ENCODE measurements at regions not wholly inside any gene's neighbourhood (a gene's known extent, or its start where the extent isn't known, plus 50 kb on each side); places are given as distances from the start of the nearest gene placed in this dataset.

- Mint-ChIP-seq H3K27ac (no peak overlapping the region), H3K4me3 (no peak overlapping the region), H3K9me3 (ENCODE audit: insufficient read depth) (no peaks in the 10 kb centered on the region), H3K27me3 (no peaks in the 10 kb centered on the region), H3K4me1 (no peaks in the 10 kb centered on the region)
- intact Hi-C loops (cut with micrococcal nuclease), result no loop called here
- Histone ChIP-seq H3K9ac (ENCODE audit: low read length) (no peak overlapping the region), H3K4me1 (ENCODE audit: control insufficient read depth in 2 of 2, insufficient read depth in 2 of 2, low read length in 2 of 2) (no peaks in the 10 kb centered on the region), H3K4me3 (ENCODE audit: control extremely low read depth in 1 of 5, extremely low read depth in 1 of 5, insufficient read depth in 1 of 5, low read depth in 2 of 5, low read length in 4 of 5) (no peak overlapping the region), H3K27me3 (replicated peaks in 1 of 4; ENCODE audit: control extremely low read depth in 1 of 4, control insufficient read depth in 3 of 4, insufficient read depth in 4 of 4, low read length in 3 of 4) (no peaks in the 10 kb centered on the region), H2AFZ (ENCODE audit: insufficient read depth, low read depth, low read length, poor library complexity, severe bottlenecking) (no peak overlapping the region), H3K27ac (ENCODE audit: low read length in 2 of 2) (no peak overlapping the region), H3K36me3 (replicated peaks in 1 of 2; ENCODE audit: control extremely low read depth in 1 of 2, control insufficient read depth in 1 of 2, extremely low read depth in 1 of 2, insufficient read depth in 2 of 2, low read length in 1 of 2) (no peaks in the 10 kb centered on the region), H3K9me3 (ENCODE audit: control extremely low read depth in 1 of 3, control insufficient read depth in 2 of 3, insufficient read depth in 1 of 3, low read length in 2 of 3) (no peaks in the 10 kb centered on the region), H3K4me2 (replicated peaks; ENCODE audit: low read depth, low read length, poor library complexity, severe bottlenecking) (no peak overlapping the region), H3K79me2 (ENCODE audit: control insufficient read depth, insufficient read depth, low read length) (no peaks in the 10 kb centered on the region), H4K20me1 (ENCODE audit: control insufficient read depth, insufficient read depth, low read length, poor library complexity, severe bottlenecking) (no peaks in the 10 kb centered on the region)
- TF ChIP-seq CTCF (IDR thresholded peaks at IDR 0.05) (no peak), EZH2 (IDR thresholded peaks at IDR 0.05; ENCODE audit: borderline replicate concordance, insufficient read depth, low read depth, low read length, poor library complexity, severe bottlenecking) (no peak)
- POLR2A ChIA-PET, result no interaction called here
- DNase-seq (no peak), ATAC-seq (ENCODE audit: low read depth) (no peak)
- WGBS (ENCODE audit: insufficient coverage), result 75% methylated on average over 2 of the region's 3 CpGs
- CTCF ChIA-PET, result no interaction called here
Measured at GRCh38 chr14:62308316-62308715, 546.1 kb downstream of the SNAPC1 start.

- ATAC-seq (ENCODE audit: low read depth), result no peak
- Histone ChIP-seq H3K27ac (ENCODE audit: low read length in 2 of 2) (no peak overlapping the region), H3K4me1 (ENCODE audit: control insufficient read depth in 2 of 2, insufficient read depth in 2 of 2, low read length in 2 of 2) (no peaks in the 10 kb centered on the region), H3K79me2 (ENCODE audit: control insufficient read depth, insufficient read depth, low read length) (no peaks in the 10 kb centered on the region), H2AFZ (ENCODE audit: insufficient read depth, low read depth, low read length, poor library complexity, severe bottlenecking) (no peak overlapping the region), H3K36me3 (replicated peaks in 1 of 2; ENCODE audit: control extremely low read depth in 1 of 2, control insufficient read depth in 1 of 2, extremely low read depth in 1 of 2, insufficient read depth in 2 of 2, low read length in 1 of 2) (no peaks in the 10 kb centered on the region), H4K20me1 (ENCODE audit: control insufficient read depth, insufficient read depth, low read length, poor library complexity, severe bottlenecking) (no peaks in the 10 kb centered on the region), H3K27me3 (replicated peaks in 1 of 4; ENCODE audit: control extremely low read depth in 1 of 4, control insufficient read depth in 3 of 4, insufficient read depth in 4 of 4, low read length in 3 of 4) (no peaks in the 10 kb centered on the region), H3K9me3 (ENCODE audit: control extremely low read depth in 1 of 3, control insufficient read depth in 2 of 3, insufficient read depth in 1 of 3, low read length in 2 of 3) (no peaks in the 10 kb centered on the region), H3K9ac (ENCODE audit: low read length) (no peak overlapping the region), H3K4me2 (replicated peaks; ENCODE audit: low read depth, low read length, poor library complexity, severe bottlenecking) (no peak overlapping the region), H3K4me3 (ENCODE audit: control extremely low read depth in 1 of 5, extremely low read depth in 1 of 5, insufficient read depth in 1 of 5, low read depth in 2 of 5, low read length in 4 of 5) (no peak overlapping the region)
- Mint-ChIP-seq H3K27ac (no peak overlapping the region), H3K4me3 (no peak overlapping the region), H3K27me3 (no peaks in the 10 kb centered on the region), H3K9me3 (ENCODE audit: insufficient read depth) (no peaks in the 10 kb centered on the region), H3K4me1 (no peaks in the 10 kb centered on the region)
- CTCF ChIA-PET, result no interaction called here
- POLR2A ChIA-PET, result no interaction called here
- intact Hi-C loops (cut with micrococcal nuclease), result no loop called here
- WGBS (ENCODE audit: insufficient coverage), result 18% methylated on average over 2 of the region's 4 CpGs
- no peak for DNase-seq
- no peak for TF ChIP-seq CTCF (IDR thresholded peaks at IDR 0.05)
- TF ChIP-seq EZH2 (IDR thresholded peaks at IDR 0.05; ENCODE audit: borderline replicate concordance, insufficient read depth, low read depth, low read length, poor library complexity, severe bottlenecking), result no peak
Measured at GRCh38 chr14:62308891-62309290, 546.7 kb downstream of the SNAPC1 start.
